Thyroid gland (tissue), 4 donors: ENCODE measurements at regions not wholly inside any gene's neighbourhood (a gene's known extent, or its start where the extent isn't known, plus 50 kb on each side); places are given as distances from the start of the nearest gene placed in this dataset.

Source experiments
- DNase-seq, 2 donors: peaks; one replicate each; pipeline ENCODE4 v3.0.0-alpha.2; 2019
- H3K27ac ChIP-seq, 3 donors: fragments of 200-600 bp; sonication (generic); 1 replicate in 2 of 3; 2 replicates in 1 of 3; pipeline ENCODE4 v1.5.1; 2016 to 2019; ENCODE audit warnings: mild to moderate bottlenecking in 1 of 3, moderate library complexity in 1 of 3
- H3K27me3 ChIP-seq: fragments of 200-600 bp; sonication (generic); one replicate; pipeline ENCODE4 v1.5.1; 2019
- H3K36me3 ChIP-seq, 2 donors: fragments of 200-600 bp; sonication (generic); one replicate each; pipeline ENCODE4 v1.5.1; 2016 to 2019
- H3K4me1 ChIP-seq, 2 donors: fragments of 200-600 bp; sonication (generic); one replicate each; pipeline ENCODE4 v1.5.1; 2017 to 2019
- H3K4me3 ChIP-seq, 3 donors: fragments of 200-600 bp; sonication (generic); replicated peaks in 1 of 3; 1 replicate in 2 of 3; 2 replicates in 1 of 3; pipeline ENCODE4 v1.5.1; 2016; ENCODE audit warnings: mild to moderate bottlenecking in 1 of 3
- H3K9me3 ChIP-seq: fragments of 200-600 bp; sonication (generic); one replicate; pipeline ENCODE4 v1.5.1; 2017
- CTCF ChIP-seq, 6 experiments: fragments of 200-600 bp in 3 of 6; fragments of 450-650 bp in 3 of 6; sonication (generic) in 3 of 6; IDR thresholded peaks; one replicate each; pipeline ENCODE4 v1.5.1; 2016 to 2019; ENCODE audit warnings: antibody characterized with exemption in 6 of 6, mild to moderate bottlenecking in 2 of 6, inconsistent platforms in 1 of 6, moderate library complexity in 1 of 6
- POLR2A ChIP-seq, 2 donors: fragments of 450-650 bp; IDR thresholded peaks; one replicate each; pipeline ENCODE4 v1.6.1; 2017; ENCODE audit warnings: antibody characterized with exemption in 2 of 2, mild to moderate bottlenecking in 2 of 2, moderate library complexity in 1 of 2
- WGBS, 2 donors: methylation state at CpG; one replicate each; pipeline ENCODE4 v1.1.5; 2017; 5-methylcytosine and 5-hydroxymethylcytosine counted together
- intact Hi-C: fragments of 100-400 bp; cut with DNase I; formaldehyde crosslinking; loops from one replicate; pipeline ENCODE4 v1.15.1; 2023

- no peaks in the 10 kb centered on the region for H3K27me3 ChIP-seq
- H3K4me3 ChIP-seq, result no peak overlapping the region
- DNase-seq, result no peak
- intact Hi-C loops, result no loop called here
- 62 to 67% methylated on average over 5 of the region's 5 CpGs for WGBS, 2 donors
- no peak overlapping the region for H3K27ac ChIP-seq
- peaks cover 4 to 5% of the 10 kb centered on the region in 2 donors for H3K4me1 ChIP-seq
- no peaks in the 10 kb centered on the region for H3K9me3 ChIP-seq
- no peaks in the 10 kb centered on the region for H3K36me3 ChIP-seq
- TF ChIP-seq POLR2A (IDR thresholded peaks at IDR 0.05) (no peak), CTCF (IDR thresholded peaks at IDR 0.05) (no peak)
Measured at GRCh38 chr11:116194156-116194904, 578.5 kb downstream of the BUD13 start.

- H3K27ac ChIP-seq, result peak overlapping the region in 1 of 3 donors; percentile 27
- intact Hi-C loops, result no loop called here
- H3K4me1 ChIP-seq, result peaks cover 4 to 5% of the 10 kb centered on the region in 2 donors
- WGBS, 2 donors, result 1 to 2% methylated on average over 34 of the region's 34 CpGs
- no peaks in the 10 kb centered on the region for H3K27me3 ChIP-seq
- peak in 2 of 6 experiments; percentile 17 to 22 for TF ChIP-seq CTCF (IDR thresholded peaks at IDR 0.05)
- no peak for TF ChIP-seq POLR2A (IDR thresholded peaks at IDR 0.05)
- DNase-seq, result peak; percentile 46 to 52
- peak overlapping the region; percentile 5 to 31 (median 18) for H3K4me3 ChIP-seq
- H3K9me3 ChIP-seq, result no peaks in the 10 kb centered on the region
- no peaks in the 10 kb centered on the region for H3K36me3 ChIP-seq
Measured at GRCh38 chr11:116193321-116194131, 579.3 kb downstream of the BUD13 start.

GRCh38 chr11:116192509-116193210, 580.1 kb downstream of the BUD13 start:
- DNase-seq, result no peak
- 40 to 50% methylated on average over 7 to 12 of the region's 12 CpGs for WGBS, 2 donors

GRCh38 chr11:116190861-116191260, 581.9 kb downstream of the BUD13 start:
- WGBS, 2 donors, result 92 to 95% methylated on average over 3 of the region's 3 CpGs
- TF ChIP-seq POLR2A (IDR thresholded peaks at IDR 0.05) (no peak), CTCF (IDR thresholded peaks at IDR 0.05) (no peak)
- Histone ChIP-seq H3K36me3 (no peaks in the 10 kb centered on the region), H3K27me3 (no peaks in the 10 kb centered on the region), H3K27ac (no peak overlapping the region), H3K9me3 (no peaks in the 10 kb centered on the region), H3K4me3 (no peak overlapping the region), H3K4me1 (peaks cover 4 to 5% of the 10 kb centered on the region in 2 donors)
- intact Hi-C loops, result no loop called here
- no peak for DNase-seq

More at GRCh38 chr11:116192509-116193210, 580.1 kb downstream of the BUD13 start:
- intact Hi-C loops, result no loop called here
- Histone ChIP-seq H3K36me3 (no peaks in the 10 kb centered on the region), H3K27me3 (no peaks in the 10 kb centered on the region), H3K9me3 (no peaks in the 10 kb centered on the region), H3K4me3 (peak overlapping the region in 1 of 3 donors; percentile 31), H3K4me1 (peaks cover 4 to 5% of the 10 kb centered on the region in 2 donors), H3K27ac (peak overlapping the region in 1 of 3 donors; percentile 27)
- TF ChIP-seq POLR2A (IDR thresholded peaks at IDR 0.05), result no peak
- TF ChIP-seq CTCF (IDR thresholded peaks at IDR 0.05), result no peak
